GM06990 (cell line): ENCODE measurements at regions not wholly inside any gene's neighbourhood (a gene's known extent, or its start where the extent isn't known, plus 50 kb on each side); places are given as distances from the start of the nearest gene placed in this dataset.

Experiments used
- DNase-seq: peaks from one replicate; pipeline ENCODE4 v3.0.0-alpha.2; 2011; ENCODE audit not compliant: insufficient read length; ENCODE audit errors: extremely low read depth
- H3K27me3 ChIP-seq: replicated peaks from 2 replicates; pipeline ENCODE4 v1.6.0; 2011; ENCODE audit warnings: low read length; ENCODE audit not compliant: control insufficient read depth, insufficient read depth
- H3K36me3 ChIP-seq: 2 replicates; pipeline ENCODE4 v1.5.1; 2011; ENCODE audit warnings: low read length; ENCODE audit not compliant: control insufficient read depth, insufficient read depth
- H3K4me3 ChIP-seq: replicated peaks from 2 replicates; pipeline ENCODE4 v1.5.1; 2011; ENCODE audit warnings: low read depth, mild to moderate bottlenecking, control low read depth, low read length
- TF ChIP-seq, protein P1 (sequence below): IDR thresholded peaks from 2 replicates; pipeline ENCODE4 v1.5.1; 2011; ENCODE audit warnings: low read length, control low read depth, mild to moderate bottlenecking, inconsistent platforms; ENCODE audit not compliant: insufficient read depth, poor library complexity, severe bottlenecking

DNA sequence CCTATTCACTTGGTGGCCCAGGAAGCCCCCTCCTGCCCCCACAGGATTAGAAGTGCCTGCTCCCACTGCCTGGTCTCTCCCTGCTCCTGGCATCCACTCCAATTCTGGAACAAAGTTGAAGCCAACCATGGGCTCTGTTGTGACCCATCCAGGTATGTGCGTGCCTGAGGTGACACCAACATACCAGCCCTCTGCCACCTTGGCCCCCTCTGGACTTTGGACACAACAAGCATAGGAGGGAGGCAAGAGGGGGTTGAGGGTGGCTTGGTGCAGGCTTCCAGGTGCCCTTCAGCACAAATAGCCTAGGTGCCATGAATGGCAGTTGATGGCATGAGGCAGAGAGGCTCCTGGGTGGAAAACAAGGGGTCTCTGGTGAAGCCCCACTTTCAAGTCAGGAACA is 600.9 kb downstream of the SI start:
- no peak overlapping the region for H3K4me3 ChIP-seq
- DNase-seq: no peak
- TF ChIP-seq, protein P1, sequence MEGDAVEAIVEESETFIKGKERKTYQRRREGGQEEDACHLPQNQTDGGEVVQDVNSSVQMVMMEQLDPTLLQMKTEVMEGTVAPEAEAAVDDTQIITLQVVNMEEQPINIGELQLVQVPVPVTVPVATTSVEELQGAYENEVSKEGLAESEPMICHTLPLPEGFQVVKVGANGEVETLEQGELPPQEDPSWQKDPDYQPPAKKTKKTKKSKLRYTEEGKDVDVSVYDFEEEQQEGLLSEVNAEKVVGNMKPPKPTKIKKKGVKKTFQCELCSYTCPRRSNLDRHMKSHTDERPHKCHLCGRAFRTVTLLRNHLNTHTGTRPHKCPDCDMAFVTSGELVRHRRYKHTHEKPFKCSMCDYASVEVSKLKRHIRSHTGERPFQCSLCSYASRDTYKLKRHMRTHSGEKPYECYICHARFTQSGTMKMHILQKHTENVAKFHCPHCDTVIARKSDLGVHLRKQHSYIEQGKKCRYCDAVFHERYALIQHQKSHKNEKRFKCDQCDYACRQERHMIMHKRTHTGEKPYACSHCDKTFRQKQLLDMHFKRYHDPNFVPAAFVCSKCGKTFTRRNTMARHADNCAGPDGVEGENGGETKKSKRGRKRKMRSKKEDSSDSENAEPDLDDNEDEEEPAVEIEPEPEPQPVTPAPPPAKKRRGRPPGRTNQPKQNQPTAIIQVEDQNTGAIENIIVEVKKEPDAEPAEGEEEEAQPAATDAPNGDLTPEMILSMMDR: no peak

DNA sequence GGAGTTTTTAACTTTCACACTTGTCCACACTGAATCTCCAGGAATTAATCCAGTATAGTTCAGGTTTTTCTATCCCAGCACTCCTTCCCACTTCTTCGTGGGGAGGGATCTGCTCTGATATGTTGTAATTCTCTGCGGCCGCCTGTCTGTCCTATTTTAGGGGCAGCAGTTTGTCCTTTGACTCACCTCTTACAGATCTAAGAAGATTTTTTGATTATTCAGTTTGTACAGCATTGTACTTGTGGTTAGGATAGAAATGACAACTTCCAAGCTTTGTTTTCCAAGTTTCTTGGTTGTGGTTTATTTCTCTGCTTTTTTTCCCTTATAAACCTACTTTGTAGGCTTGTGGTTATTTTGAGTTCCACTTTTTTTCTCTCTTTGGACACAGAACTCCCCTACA is 601.7 kb downstream of the SI start:
- DNase-seq: no peak
- TF ChIP-seq, protein P1: no peak
- H3K4me3 ChIP-seq: no peak overlapping the region
- H3K27me3 ChIP-seq: no peaks in the 10 kb centered on the region
- H3K36me3 ChIP-seq: no peaks in the 10 kb centered on the region

More for the DNA sequence above, 600.9 kb downstream of the SI start:
- Histone ChIP-seq H3K27me3 (no peaks in the 10 kb centered on the region), H3K36me3 (no peaks in the 10 kb centered on the region)

- Histone ChIP-seq H3K27me3 (no peaks in the 10 kb centered on the region), H3K36me3 (no peaks in the 10 kb centered on the region), H3K4me3 (no peak overlapping the region)
- DNase-seq: no peak
- TF ChIP-seq, protein P1: no peak
Observed at GRCh38 chr3:164470471-164470870, 607.8 kb downstream of the SI start.

DNA sequence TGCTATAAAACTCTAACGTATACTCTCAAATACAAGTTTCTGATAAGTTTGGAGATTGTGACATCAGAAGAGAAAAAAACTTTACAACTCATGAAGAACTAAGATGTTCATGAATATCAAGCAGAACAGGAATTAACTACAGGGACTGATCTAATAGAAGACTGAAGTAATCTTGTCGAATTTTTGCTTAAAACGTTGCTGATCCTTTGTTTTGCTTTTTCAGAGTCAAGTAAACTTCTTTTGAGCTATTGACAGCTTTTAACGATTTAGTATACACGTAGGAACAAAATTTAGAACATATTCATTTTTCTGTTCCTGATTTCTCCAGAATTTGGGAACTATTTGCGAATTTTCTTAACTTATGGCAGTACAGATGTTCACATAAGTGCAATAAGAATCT is 610.2 kb downstream of the SI start:
- no peak overlapping the region for H3K4me3 ChIP-seq
- H3K36me3 ChIP-seq: no peaks in the 10 kb centered on the region
- no peaks in the 10 kb centered on the region for H3K27me3 ChIP-seq
- DNase-seq: no peak
- TF ChIP-seq, protein P1: no peak

- Histone ChIP-seq H3K27me3 (no peaks in the 10 kb centered on the region), H3K36me3 (no peaks in the 10 kb centered on the region), H3K4me3 (no peak overlapping the region)
- DNase-seq: no peak
- TF ChIP-seq, protein P1: no peak
Observed at GRCh38 chr3:164467007-164467406, 611.3 kb downstream of the SI start.

DNA sequence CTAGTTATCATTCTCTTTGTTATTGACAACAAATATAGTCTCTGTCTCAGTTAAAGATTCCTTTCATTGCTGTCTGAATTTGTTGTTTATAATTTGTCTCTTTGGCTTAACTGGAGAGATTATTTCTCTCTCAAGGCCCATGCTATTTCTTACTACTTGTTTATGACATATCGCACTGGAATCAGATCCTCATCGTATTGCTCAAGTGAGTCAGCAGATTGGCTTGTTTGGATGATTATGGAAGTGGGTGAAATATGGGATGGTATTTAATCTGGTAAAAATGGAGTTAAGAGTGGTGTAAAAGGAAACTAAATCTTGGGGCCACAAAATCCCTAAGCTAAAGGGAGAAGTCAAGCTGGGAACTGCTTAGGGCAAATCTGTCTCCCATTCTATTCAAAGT is 613.1 kb downstream of the SI start:
- H3K36me3 ChIP-seq: no peaks in the 10 kb centered on the region
- TF ChIP-seq, protein P1: no peak
- no peak for DNase-seq
- no peaks in the 10 kb centered on the region for H3K27me3 ChIP-seq
- no peak overlapping the region for H3K4me3 ChIP-seq
